ENCODE measurements at regions not wholly inside any gene's neighbourhood (a gene's known extent, or its start where the extent isn't known, plus 50 kb on each side); places are given as distances from the start of the nearest gene placed in this dataset.

DNA sequence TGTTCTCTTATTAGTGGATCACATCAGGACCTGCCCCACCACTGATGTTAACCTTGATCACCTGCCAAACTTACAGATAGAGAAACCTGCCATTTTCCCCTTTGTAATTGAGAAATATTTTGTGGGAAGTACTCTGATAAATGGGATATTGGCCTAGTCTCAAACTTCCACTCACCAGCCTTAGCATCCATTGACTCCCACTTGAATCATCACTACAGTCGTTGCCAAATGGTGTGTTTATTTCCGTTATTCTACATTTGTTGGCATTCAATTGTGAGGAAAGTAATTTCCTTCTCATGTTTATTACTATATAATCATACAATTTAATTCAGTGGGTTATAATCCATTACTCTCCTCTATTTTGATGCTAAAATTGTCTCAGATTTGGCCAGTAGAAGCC lies 156.4 kb upstream of the CXCL13 start:
- TF ChIP-seq, protein P1, sequence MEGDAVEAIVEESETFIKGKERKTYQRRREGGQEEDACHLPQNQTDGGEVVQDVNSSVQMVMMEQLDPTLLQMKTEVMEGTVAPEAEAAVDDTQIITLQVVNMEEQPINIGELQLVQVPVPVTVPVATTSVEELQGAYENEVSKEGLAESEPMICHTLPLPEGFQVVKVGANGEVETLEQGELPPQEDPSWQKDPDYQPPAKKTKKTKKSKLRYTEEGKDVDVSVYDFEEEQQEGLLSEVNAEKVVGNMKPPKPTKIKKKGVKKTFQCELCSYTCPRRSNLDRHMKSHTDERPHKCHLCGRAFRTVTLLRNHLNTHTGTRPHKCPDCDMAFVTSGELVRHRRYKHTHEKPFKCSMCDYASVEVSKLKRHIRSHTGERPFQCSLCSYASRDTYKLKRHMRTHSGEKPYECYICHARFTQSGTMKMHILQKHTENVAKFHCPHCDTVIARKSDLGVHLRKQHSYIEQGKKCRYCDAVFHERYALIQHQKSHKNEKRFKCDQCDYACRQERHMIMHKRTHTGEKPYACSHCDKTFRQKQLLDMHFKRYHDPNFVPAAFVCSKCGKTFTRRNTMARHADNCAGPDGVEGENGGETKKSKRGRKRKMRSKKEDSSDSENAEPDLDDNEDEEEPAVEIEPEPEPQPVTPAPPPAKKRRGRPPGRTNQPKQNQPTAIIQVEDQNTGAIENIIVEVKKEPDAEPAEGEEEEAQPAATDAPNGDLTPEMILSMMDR (IDR thresholded peaks at IDR 0.05 in 8 of 11, conservative IDR thresholded peaks at IDR 0.05 in 3 of 11) = no peak
- no peak for TF ChIP-seq POLR2A (IDR thresholded peaks at IDR 0.05)
- no peak for TF ChIP-seq POLR2AphosphoS5 (IDR thresholded peaks at IDR 0.05)

Measured in spleen (tissue), 7 donors.